NCI-H524 treated with DMSO at 0.1 percent for 48 hours (cell line): ENCODE measurements at regions not wholly inside any gene's neighbourhood (a gene's known extent, or its start where the extent isn't known, plus 50 kb on each side); places are given as distances from the start of the nearest gene placed in this dataset.

Source experiments
- DNase-seq: peaks from one replicate; lab custom pipeline; 2025; lab: John Stamatoyannopoulos, UW

GRCh38 chr6:159479146-159479545, 213.9 kb downstream of the SOD2 start:
- DNase-seq, result no peak

- DNase-seq, result no peak
These were observed 219.4 kb downstream of the SOD2 start for GRCh38 chr6:159473475-159474263.

GRCh38 chr6:159470397-159470796, 222.6 kb downstream of the SOD2 start:
- DNase-seq, result no peak

- no peak for DNase-seq
These were observed 223.6 kb downstream of the SOD2 start for GRCh38 chr6:159469443-159469842.

GRCh38 chr6:159468994-159469393, 224.0 kb downstream of the SOD2 start:
- DNase-seq, result no peak

- no peak for DNase-seq
These were observed 225.5 kb downstream of the SOD2 start for GRCh38 chr6:159467473-159468041.

GRCh38 chr6:159466926-159467325, 226.1 kb downstream of the SOD2 start:
- DNase-seq, result no peak

GRCh38 chr6:159464816-159465215, 228.2 kb downstream of the SOD2 start:
- DNase-seq, result no peak

GRCh38 chr6:159463119-159463829, 229.8 kb downstream of the SOD2 start:
- DNase-seq, result no peak

- no peak for DNase-seq
These were observed 230.6 kb downstream of the SOD2 start for GRCh38 chr6:159462431-159462830.

- no peak for DNase-seq
These were observed 231.0 kb downstream of the SOD2 start for GRCh38 chr6:159461998-159462397.

GRCh38 chr6:159461266-159461665, 231.8 kb downstream of the SOD2 start:
- DNase-seq, result no peak

GRCh38 chr6:159460476-159460875, 232.6 kb downstream of the SOD2 start:
- DNase-seq, result no peak

- DNase-seq, result no peak
These were observed 236.7 kb downstream of the SOD2 start for GRCh38 chr6:159456349-159456748.

GRCh38 chr6:159455700-159456274, 237.3 kb downstream of the SOD2 start:
- DNase-seq, result no peak

- DNase-seq, result no peak
These were observed 242.1 kb downstream of the SOD2 start for GRCh38 chr6:159450815-159451465.

GRCh38 chr6:159446340-159446739, 246.7 kb downstream of the SOD2 start:
- no peak for DNase-seq

GRCh38 chr6:159445351-159445750, 247.7 kb downstream of the SOD2 start:
- no peak for DNase-seq

GRCh38 chr6:159444056-159444760, 248.8 kb downstream of the SOD2 start:
- no peak for DNase-seq

GRCh38 chr6:159443417-159443920, 249.6 kb downstream of the SOD2 start:
- DNase-seq, result no peak

- DNase-seq, result no peak
These were observed 251.4 kb downstream of the SOD2 start for GRCh38 chr6:159441704-159441981.
